ENCODE measurements at regions not wholly inside any gene's neighbourhood (a gene's known extent, or its start where the extent isn't known, plus 50 kb on each side); places are given as distances from the start of the nearest gene placed in this dataset.

DNA sequence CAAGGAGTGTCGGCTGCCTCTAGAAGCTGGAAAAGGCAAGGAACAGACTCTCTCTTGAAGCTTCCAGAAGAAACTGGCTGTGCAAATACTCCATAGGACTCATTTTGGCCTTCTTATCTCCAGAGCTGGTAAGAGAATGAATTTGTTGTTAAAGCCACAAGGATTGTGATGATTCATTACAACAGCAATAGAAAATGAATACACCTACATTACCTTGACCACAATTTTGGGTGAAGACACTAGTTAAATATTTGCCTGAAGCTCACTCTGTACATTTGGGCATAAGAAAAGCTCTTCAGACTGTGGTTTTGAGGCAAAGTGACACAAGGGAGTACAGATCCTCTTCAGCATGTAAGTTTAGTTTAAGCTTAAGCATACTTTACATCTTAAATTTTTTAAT is 134.5 kb upstream of the TLL1 start:
- TF ChIP-seq, protein P1, sequence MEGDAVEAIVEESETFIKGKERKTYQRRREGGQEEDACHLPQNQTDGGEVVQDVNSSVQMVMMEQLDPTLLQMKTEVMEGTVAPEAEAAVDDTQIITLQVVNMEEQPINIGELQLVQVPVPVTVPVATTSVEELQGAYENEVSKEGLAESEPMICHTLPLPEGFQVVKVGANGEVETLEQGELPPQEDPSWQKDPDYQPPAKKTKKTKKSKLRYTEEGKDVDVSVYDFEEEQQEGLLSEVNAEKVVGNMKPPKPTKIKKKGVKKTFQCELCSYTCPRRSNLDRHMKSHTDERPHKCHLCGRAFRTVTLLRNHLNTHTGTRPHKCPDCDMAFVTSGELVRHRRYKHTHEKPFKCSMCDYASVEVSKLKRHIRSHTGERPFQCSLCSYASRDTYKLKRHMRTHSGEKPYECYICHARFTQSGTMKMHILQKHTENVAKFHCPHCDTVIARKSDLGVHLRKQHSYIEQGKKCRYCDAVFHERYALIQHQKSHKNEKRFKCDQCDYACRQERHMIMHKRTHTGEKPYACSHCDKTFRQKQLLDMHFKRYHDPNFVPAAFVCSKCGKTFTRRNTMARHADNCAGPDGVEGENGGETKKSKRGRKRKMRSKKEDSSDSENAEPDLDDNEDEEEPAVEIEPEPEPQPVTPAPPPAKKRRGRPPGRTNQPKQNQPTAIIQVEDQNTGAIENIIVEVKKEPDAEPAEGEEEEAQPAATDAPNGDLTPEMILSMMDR (IDR thresholded peaks at IDR 0.05): no peak
- TF ChIP-seq EZH2 (IDR thresholded peaks at IDR 0.05): no peak
- TF ChIP-seq EZH2phosphoT487 (IDR thresholded peaks at IDR 0.05): no peak
